Peyer's patch (tissue), 4 donors: ENCODE measurements at regions not wholly inside any gene's neighbourhood (a gene's known extent, or its start where the extent isn't known, plus 50 kb on each side); places are given as distances from the start of the nearest gene placed in this dataset.

ENCODE experiments used
- DNase-seq, 3 donors: peaks; one replicate each; pipeline ENCODE4 v3.0.0-alpha.2; 2017 to 2019
- H3K27ac ChIP-seq, 4 donors: fragments of 200-600 bp; sonication (generic); one replicate each; pipeline ENCODE4 v1.5.1; 2016 to 2019
- H3K27me3 ChIP-seq, 2 donors: fragments of 200-600 bp; sonication (generic); one replicate each; pipeline ENCODE4 v1.5.1; 2019
- H3K36me3 ChIP-seq, 3 donors: fragments of 200-600 bp; sonication (generic); one replicate each; pipeline ENCODE4 v1.5.1; 2016 to 2019
- H3K4me1 ChIP-seq, 4 donors: fragments of 200-600 bp; sonication (generic); one replicate each; pipeline ENCODE4 v1.5.1; 2016 to 2019
- H3K4me3 ChIP-seq, 4 donors: fragments of 200-600 bp; sonication (generic); 1 replicate in 3 of 4; 2 replicates in 1 of 4; pipeline ENCODE4 v1.5.1; 2016 to 2019; ENCODE audit warnings: mild to moderate bottlenecking in 1 of 4
- H3K9me3 ChIP-seq, 4 donors: fragments of 200-600 bp; sonication (generic); one replicate each; pipeline ENCODE4 v1.5.1; 2016 to 2019; ENCODE audit warnings: mild to moderate bottlenecking in 1 of 4
- POLR2A ChIP-seq, 2 donors: fragments of 450-650 bp; IDR thresholded peaks; one replicate each; pipeline ENCODE4 v1.5.1; 2017; ENCODE audit warnings: antibody characterized with exemption in 2 of 2, mild to moderate bottlenecking in 2 of 2, moderate library complexity in 2 of 2
- TF ChIP-seq, protein P1 (sequence below), 6 experiments: fragments of 450-650 bp in 4 of 6; fragments of 200-600 bp in 2 of 6; sonication (generic) in 1 of 6; IDR thresholded peaks; one replicate each; pipeline ENCODE4 v1.5.1; 2017 to 2019; ENCODE audit warnings: antibody characterized with exemption in 6 of 6, mild to moderate bottlenecking in 3 of 6, moderate library complexity in 1 of 6

GRCh38 chr3:159721324-159721723, 267.3 kb upstream of the IL12A start:
- no peak for TF ChIP-seq POLR2A (IDR thresholded peaks at IDR 0.05)
- TF ChIP-seq, protein P1, sequence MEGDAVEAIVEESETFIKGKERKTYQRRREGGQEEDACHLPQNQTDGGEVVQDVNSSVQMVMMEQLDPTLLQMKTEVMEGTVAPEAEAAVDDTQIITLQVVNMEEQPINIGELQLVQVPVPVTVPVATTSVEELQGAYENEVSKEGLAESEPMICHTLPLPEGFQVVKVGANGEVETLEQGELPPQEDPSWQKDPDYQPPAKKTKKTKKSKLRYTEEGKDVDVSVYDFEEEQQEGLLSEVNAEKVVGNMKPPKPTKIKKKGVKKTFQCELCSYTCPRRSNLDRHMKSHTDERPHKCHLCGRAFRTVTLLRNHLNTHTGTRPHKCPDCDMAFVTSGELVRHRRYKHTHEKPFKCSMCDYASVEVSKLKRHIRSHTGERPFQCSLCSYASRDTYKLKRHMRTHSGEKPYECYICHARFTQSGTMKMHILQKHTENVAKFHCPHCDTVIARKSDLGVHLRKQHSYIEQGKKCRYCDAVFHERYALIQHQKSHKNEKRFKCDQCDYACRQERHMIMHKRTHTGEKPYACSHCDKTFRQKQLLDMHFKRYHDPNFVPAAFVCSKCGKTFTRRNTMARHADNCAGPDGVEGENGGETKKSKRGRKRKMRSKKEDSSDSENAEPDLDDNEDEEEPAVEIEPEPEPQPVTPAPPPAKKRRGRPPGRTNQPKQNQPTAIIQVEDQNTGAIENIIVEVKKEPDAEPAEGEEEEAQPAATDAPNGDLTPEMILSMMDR (IDR thresholded peaks at IDR 0.05) = no peak
- H3K36me3 ChIP-seq = no peaks in the 10 kb centered on the region
- H3K4me1 ChIP-seq = no peaks in the 10 kb centered on the region
- no peak for DNase-seq
- H3K9me3 ChIP-seq = no peaks in the 10 kb centered on the region
- H3K27me3 ChIP-seq = no peaks in the 10 kb centered on the region
- H3K27ac ChIP-seq = no peak overlapping the region
- no peak overlapping the region for H3K4me3 ChIP-seq

DNA sequence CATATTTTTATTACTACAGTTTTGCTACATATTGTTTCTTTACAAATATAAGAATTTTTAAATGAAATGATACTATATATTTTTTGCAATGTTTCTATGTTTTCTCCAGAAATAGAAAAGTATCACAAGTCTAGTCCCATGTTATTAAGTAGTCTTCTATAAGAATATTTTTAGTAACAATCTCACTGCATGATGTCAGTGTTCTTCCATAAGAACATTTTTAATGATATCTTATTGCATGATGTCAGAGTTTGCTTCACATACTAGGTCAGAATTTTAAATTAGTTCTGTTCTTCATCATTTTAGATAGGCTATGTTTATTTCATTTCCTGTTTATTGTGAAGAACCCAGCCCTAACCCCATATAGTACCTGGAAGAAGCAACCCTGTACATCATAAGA, 265.3 kb upstream of the IL12A start:
- H3K27me3 ChIP-seq = no peaks in the 10 kb centered on the region
- no peak for TF ChIP-seq POLR2A (IDR thresholded peaks at IDR 0.05)
- TF ChIP-seq, protein P1 (IDR thresholded peaks at IDR 0.05) = no peak
- DNase-seq = no peak
- H3K36me3 ChIP-seq = no peaks in the 10 kb centered on the region
- no peak overlapping the region for H3K4me3 ChIP-seq
- no peaks in the 10 kb centered on the region for H3K9me3 ChIP-seq
- no peak overlapping the region for H3K27ac ChIP-seq
- no peaks in the 10 kb centered on the region for H3K4me1 ChIP-seq

- Histone ChIP-seq H3K36me3 (no peaks in the 10 kb centered on the region), H3K9me3 (no peaks in the 10 kb centered on the region), H3K27ac (no peak overlapping the region), H3K27me3 (no peaks in the 10 kb centered on the region), H3K4me3 (no peak overlapping the region), H3K4me1 (no peaks in the 10 kb centered on the region)
- no peak for DNase-seq
- TF ChIP-seq, protein P1 (IDR thresholded peaks at IDR 0.05) = no peak
- no peak for TF ChIP-seq POLR2A (IDR thresholded peaks at IDR 0.05)
Measured at GRCh38 chr3:159724627-159725026, 264.0 kb upstream of the IL12A start.

GRCh38 chr3:159726231-159726964, 262.2 kb upstream of the IL12A start:
- Histone ChIP-seq H3K36me3 (no peaks in the 10 kb centered on the region), H3K27me3 (no peaks in the 10 kb centered on the region), H3K4me3 (no peak overlapping the region), H3K4me1 (no peaks in the 10 kb centered on the region), H3K27ac (no peak overlapping the region), H3K9me3 (no peaks in the 10 kb centered on the region)
- no peak for DNase-seq
- no peak for TF ChIP-seq POLR2A (IDR thresholded peaks at IDR 0.05)
- TF ChIP-seq, protein P1 (IDR thresholded peaks at IDR 0.05) = no peak

GRCh38 chr3:159727506-159727905, 261.1 kb upstream of the IL12A start:
- Histone ChIP-seq H3K9me3 (no peaks in the 10 kb centered on the region), H3K27me3 (no peaks in the 10 kb centered on the region), H3K36me3 (no peaks in the 10 kb centered on the region), H3K4me3 (no peak overlapping the region), H3K4me1 (no peaks in the 10 kb centered on the region), H3K27ac (no peak overlapping the region)
- TF ChIP-seq, protein P1 (IDR thresholded peaks at IDR 0.05) = no peak
- no peak for TF ChIP-seq POLR2A (IDR thresholded peaks at IDR 0.05)
- no peak for DNase-seq
